ENCODE measurements at regions not wholly inside any gene's neighbourhood (a gene's known extent, or its start where the extent isn't known, plus 50 kb on each side); places are given as distances from the start of the nearest gene placed in this dataset.
"Not testable (repeated sequence)": the region's sequence is repeated elsewhere in the genome, so short reads cannot be mapped to it uniquely, and the experiment has no call there.

GRCh38 chr14:61144117-61145033 is 136.8 kb downstream of the TMEM30B start:
- H3K27me3 ChIP-seq (ENCODE audit: control insufficient read depth in 2 of 2, insufficient read depth in 2 of 2, low read length in 2 of 2); POLR2A ChIA-PET; H3K4me1 ChIP-seq (ENCODE audit: control insufficient read depth in 2 of 2, insufficient read depth in 2 of 2, low read length in 2 of 2); H3K27ac ChIP-seq (ENCODE audit: low read depth, low read length); H3K4me3 ChIP-seq (ENCODE audit: low read length); intact Hi-C loops (cut with micrococcal nuclease); H3K4me1 Mint-ChIP-seq; ATAC-seq; CTCF ChIA-PET; H3K27ac Mint-ChIP-seq; DNase-seq; H3K36me3 Mint-ChIP-seq; H3K36me3 ChIP-seq (ENCODE audit: control insufficient read depth in 2 of 3, insufficient read depth in 3 of 3, low read length in 3 of 3); H3K4me3 Mint-ChIP-seq: not testable (repeated sequence)
- peaks cover 0 to 15% (median 0%) of the 10 kb centered on the region in 3 experiments for H3K9me3 ChIP-seq (ENCODE audit: control insufficient read depth in 2 of 3, low read length in 3 of 3)
- Mint-ChIP-seq H3K9me3 (peaks cover 8 to 40% (median 14%) of the 10 kb centered on the region in 11 donors), H3K27me3 (peaks cover under 1 to 13% (median 7%) of the 10 kb centered on the region in 5 donors)

DNA sequence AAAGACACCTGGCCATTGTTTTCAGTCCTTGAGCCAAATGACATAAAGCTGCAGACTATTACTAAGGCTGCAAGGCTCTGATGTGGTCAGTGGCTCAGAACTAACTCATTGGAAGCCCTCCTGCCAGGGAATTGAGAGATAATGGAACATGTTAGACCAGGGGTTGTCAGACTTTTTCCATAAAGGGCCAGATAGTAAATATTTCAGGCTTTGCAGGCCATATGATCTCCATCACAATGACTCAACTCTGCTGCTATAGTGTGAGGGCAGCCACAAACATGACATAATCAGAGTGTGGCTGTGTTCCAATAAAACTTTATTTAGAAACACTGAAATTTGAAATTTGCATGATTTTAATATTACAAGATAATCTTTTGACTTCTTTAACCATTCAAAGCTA is 140.3 kb downstream of the TMEM30B start:
- Histone ChIP-seq H3K27ac (ENCODE audit: low read depth, low read length) (no peak overlapping the region), H3K4me1 (ENCODE audit: control insufficient read depth in 2 of 2, insufficient read depth in 2 of 2, low read length in 2 of 2) (no peaks in the 10 kb centered on the region), H3K27me3 (ENCODE audit: control insufficient read depth in 2 of 2, insufficient read depth in 2 of 2, low read length in 2 of 2) (no peaks in the 10 kb centered on the region), H3K9me3 (ENCODE audit: control insufficient read depth in 2 of 3, low read length in 3 of 3) (peaks cover 0 to 15% (median 0%) of the 10 kb centered on the region in 3 experiments), H3K36me3 (ENCODE audit: control insufficient read depth in 2 of 3, insufficient read depth in 3 of 3, low read length in 3 of 3) (no peaks in the 10 kb centered on the region), H3K4me3 (ENCODE audit: low read length) (no peak overlapping the region)
- ChIA-PET CTCF (no interaction called here), POLR2A (no interaction called here)
- Mint-ChIP-seq H3K27me3 (peaks cover 4 to 34% (median 20%) of the 10 kb centered on the region in 5 donors), H3K4me1 (no peaks in the 10 kb centered on the region), H3K27ac (no peak overlapping the region), H3K9me3 (peaks cover 9 to 50% (median 22%) of the 10 kb centered on the region in 11 donors), H3K36me3 (peaks cover 0 to 7% (median 4%) of the 10 kb centered on the region in 5 donors), H3K4me3 (no peak overlapping the region)
- DNase-seq (no peak), ATAC-seq (no peak)
- intact Hi-C loops (cut with micrococcal nuclease) = no loop called here

GRCh38 chr14:61140271-61140670 is 140.9 kb downstream of the TMEM30B start:
- H3K4me1 ChIP-seq (ENCODE audit: control insufficient read depth in 2 of 2, insufficient read depth in 2 of 2, low read length in 2 of 2) = no peaks in the 10 kb centered on the region
- POLR2A ChIA-PET = interaction anchor here (0.9 kb wide), 1 partner anchor 10 kb away, joined by 3 read pairs; no protein-coding TSS in a partner anchor

GRCh38 chr14:61139006-61139599 is 142.0 kb downstream of the TMEM30B start:
- intact Hi-C loops (cut with micrococcal nuclease) = no loop called here
- no peaks in the 10 kb centered on the region for H3K36me3 ChIP-seq (ENCODE audit: control insufficient read depth in 2 of 3, insufficient read depth in 3 of 3, low read length in 3 of 3)
- Mint-ChIP-seq H3K9me3 (peaks cover 0 to 37% (median 16%) of the 10 kb centered on the region in 11 donors), H3K27me3 (peaks cover 4 to 47% (median 23%) of the 10 kb centered on the region in 5 donors), H3K4me1 (no peaks in the 10 kb centered on the region), H3K4me3 (no peak overlapping the region), H3K36me3 (peaks cover 0 to 11% (median 3%) of the 10 kb centered on the region in 5 donors), H3K27ac (no peak overlapping the region)
- H3K9me3 ChIP-seq (ENCODE audit: control insufficient read depth in 2 of 3, low read length in 3 of 3) = peaks cover 0 to 11% (median 0%) of the 10 kb centered on the region in 3 experiments
- H3K27me3 ChIP-seq (ENCODE audit: control insufficient read depth in 2 of 2, insufficient read depth in 2 of 2, low read length in 2 of 2) = no peaks in the 10 kb centered on the region
- H3K4me3 ChIP-seq (ENCODE audit: low read length) = no peak overlapping the region
- DNase-seq (no peak), ATAC-seq (no peak)
- no peak overlapping the region for H3K27ac ChIP-seq (ENCODE audit: low read depth, low read length)
- no peaks in the 10 kb centered on the region for H3K4me1 ChIP-seq (ENCODE audit: control insufficient read depth in 2 of 2, insufficient read depth in 2 of 2, low read length in 2 of 2)
- ChIA-PET CTCF (no interaction called here), POLR2A (no interaction called here)

More at GRCh38 chr14:61140271-61140670, 140.9 kb downstream of the TMEM30B start:
- no peak overlapping the region for H3K27ac ChIP-seq (ENCODE audit: low read depth, low read length)
- Mint-ChIP-seq H3K36me3 (peaks cover 0 to 13% (median 4%) of the 10 kb centered on the region in 5 donors), H3K4me1 (no peaks in the 10 kb centered on the region), H3K27me3 (peaks cover 4 to 40% (median 20%) of the 10 kb centered on the region in 5 donors), H3K4me3 (peak overlapping the region in 1 of 10 donors; percentile 3), H3K9me3 (peaks cover 6 to 49% (median 22%) of the 10 kb centered on the region in 11 donors), H3K27ac (no peak overlapping the region)
- H3K36me3 ChIP-seq (ENCODE audit: control insufficient read depth in 2 of 3, insufficient read depth in 3 of 3, low read length in 3 of 3) = no peaks in the 10 kb centered on the region
- DNase-seq = no peak
- no peak overlapping the region for H3K4me3 ChIP-seq (ENCODE audit: low read length)
- CTCF ChIA-PET = no interaction called here
- H3K27me3 ChIP-seq (ENCODE audit: control insufficient read depth in 2 of 2, insufficient read depth in 2 of 2, low read length in 2 of 2) = no peaks in the 10 kb centered on the region
- peaks cover 0 to 15% (median 0%) of the 10 kb centered on the region in 3 experiments for H3K9me3 ChIP-seq (ENCODE audit: control insufficient read depth in 2 of 3, low read length in 3 of 3)
- no peak for ATAC-seq
- intact Hi-C loops (cut with micrococcal nuclease) = no loop called here

DNA sequence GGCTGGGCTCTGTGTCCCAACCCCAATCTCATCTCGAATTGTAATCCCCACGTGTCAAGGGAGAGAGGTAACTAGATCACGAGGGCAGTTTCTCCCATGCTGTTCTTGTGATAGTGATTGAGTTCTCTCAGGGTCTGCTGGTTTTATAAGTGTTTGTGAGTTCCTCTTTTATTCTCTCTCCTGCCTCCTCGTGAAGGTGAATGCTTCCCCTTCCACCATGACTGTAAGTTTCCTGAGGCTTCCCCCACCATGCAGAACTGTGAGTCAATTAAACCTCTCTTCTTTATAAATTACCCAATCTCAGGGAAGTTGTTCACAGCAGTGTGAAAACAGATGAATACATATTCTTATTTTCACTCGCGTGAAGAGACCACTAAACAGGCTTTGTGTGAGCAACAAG is 148.2 kb downstream of the TMEM30B start:
- Histone ChIP-seq H3K27ac (ENCODE audit: low read depth, low read length) (no peak overlapping the region), H3K36me3 (ENCODE audit: control insufficient read depth in 2 of 3, insufficient read depth in 3 of 3, low read length in 3 of 3) (no peaks in the 10 kb centered on the region), H3K27me3 (ENCODE audit: control insufficient read depth in 2 of 2, insufficient read depth in 2 of 2, low read length in 2 of 2) (no peaks in the 10 kb centered on the region), H3K4me3 (ENCODE audit: low read length) (no peak overlapping the region), H3K4me1 (ENCODE audit: control insufficient read depth in 2 of 2, insufficient read depth in 2 of 2, low read length in 2 of 2) (no peaks in the 10 kb centered on the region), H3K9me3 (ENCODE audit: control insufficient read depth in 2 of 3, low read length in 3 of 3) (no peaks in the 10 kb centered on the region)
- ChIA-PET POLR2A (no interaction called here), CTCF (no interaction called here)
- Mint-ChIP-seq H3K27me3 (peaks cover 4 to 30% (median 19%) of the 10 kb centered on the region in 5 donors), H3K4me1 (peaks cover 0 to 8% (median 0%) of the 10 kb centered on the region in 7 donors), H3K27ac (no peak overlapping the region), H3K4me3 (no peak overlapping the region), H3K9me3 (peaks cover 0 to 13% (median 8%) of the 10 kb centered on the region in 11 donors), H3K36me3 (peaks cover 0 to 11% (median 2%) of the 10 kb centered on the region in 5 donors)
- ATAC-seq (no peak), DNase-seq (no peak)
- intact Hi-C loops (cut with micrococcal nuclease) = no loop called here

GRCh38 chr14:61132336-61132735 is 148.8 kb downstream of the TMEM30B start:
- H3K27me3 Mint-ChIP-seq = peaks cover 0 to 25% (median 13%) of the 10 kb centered on the region in 5 donors
- no peak overlapping the region for H3K27ac ChIP-seq (ENCODE audit: low read depth, low read length)
- CTCF ChIA-PET = no interaction called here

More at GRCh38 chr14:61132336-61132735, 148.8 kb downstream of the TMEM30B start:
- peaks cover 0 to 13% (median 5%) of the 10 kb centered on the region in 11 donors for H3K9me3 Mint-ChIP-seq
- no peak for DNase-seq
- no peaks in the 10 kb centered on the region for H3K4me1 ChIP-seq (ENCODE audit: control insufficient read depth in 2 of 2, insufficient read depth in 2 of 2, low read length in 2 of 2)
- H3K9me3 ChIP-seq (ENCODE audit: control insufficient read depth in 2 of 3, low read length in 3 of 3) = no peaks in the 10 kb centered on the region
- H3K27me3 ChIP-seq (ENCODE audit: control insufficient read depth in 2 of 2, insufficient read depth in 2 of 2, low read length in 2 of 2) = no peaks in the 10 kb centered on the region
- H3K4me3 Mint-ChIP-seq = no peak overlapping the region
- no peaks in the 10 kb centered on the region for H3K36me3 ChIP-seq (ENCODE audit: control insufficient read depth in 2 of 3, insufficient read depth in 3 of 3, low read length in 3 of 3)
- POLR2A ChIA-PET = no interaction called here
- H3K27ac Mint-ChIP-seq = no peak overlapping the region
- peaks cover 0 to 11% (median 2%) of the 10 kb centered on the region in 5 donors for H3K36me3 Mint-ChIP-seq
- H3K4me3 ChIP-seq (ENCODE audit: low read length) = no peak overlapping the region
- H3K4me1 Mint-ChIP-seq = peaks cover 0 to 8% (median 0%) of the 10 kb centered on the region in 7 donors
- no peak for ATAC-seq
- intact Hi-C loops (cut with micrococcal nuclease) = no loop called here
